ENCODE measurements at regions not wholly inside any gene's neighbourhood (a gene's known extent, or its start where the extent isn't known, plus 50 kb on each side); places are given as distances from the start of the nearest gene placed in this dataset.

DNA sequence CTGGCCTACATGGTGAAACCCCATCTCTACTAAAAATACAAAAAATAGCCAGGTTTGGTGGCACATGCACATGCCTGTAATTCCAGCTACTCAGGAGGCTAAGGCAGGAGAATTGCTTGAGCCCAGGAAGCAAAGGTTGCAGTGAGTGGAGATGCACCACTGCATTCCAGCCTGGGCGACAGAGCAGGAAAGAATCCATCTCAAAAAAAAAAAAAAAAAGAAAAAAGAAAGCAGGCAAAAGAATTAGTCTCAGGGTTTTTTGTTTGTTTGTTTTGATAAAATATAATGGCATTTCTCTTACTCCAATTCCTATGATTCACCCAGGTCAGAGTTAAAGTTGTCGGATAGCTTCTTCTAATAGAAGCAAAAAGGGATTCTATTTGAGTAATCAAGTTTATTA is 67.0 kb upstream of the ATG10 start:
- H3K4me3 Mint-ChIP-seq, result no peak overlapping the region
- Histone ChIP-seq H3K4me2 (no peak overlapping the region), H3K4me3 (no peak overlapping the region), H3K9me2 (ENCODE audit: insufficient read depth) (no peaks in the 10 kb centered on the region), H3K27me3 (ENCODE audit: insufficient read depth) (no peaks in the 10 kb centered on the region), H3K36me3 (ENCODE audit: insufficient read depth) (no peaks in the 10 kb centered on the region), H4K20me1 (replicated peaks; ENCODE audit: insufficient read depth) (no peaks in the 10 kb centered on the region), H3F3A (replicated peaks; ENCODE audit: low read depth) (no peaks in the 10 kb centered on the region), H2AFZ (no peak overlapping the region), H3K79me2 (replicated peaks; ENCODE audit: insufficient read depth) (no peaks in the 10 kb centered on the region), H3K27ac (ENCODE audit: low read depth) (no peak overlapping the region), H3K4me1 (ENCODE audit: insufficient read depth) (peaks cover 10% of the 10 kb centered on the region; the same call in 1 of the 2 replicates)
- peaks cover 11% of the 10 kb centered on the region; the same call in 2 of the 3 replicates for H3K9me3 Mint-ChIP-seq
- peaks cover 2% of the 10 kb centered on the region for H3K27me3 Mint-ChIP-seq (ENCODE audit: insufficient read depth, low read depth, poor library complexity)
- DNase-seq (ENCODE audit: low spot score), result no peak
- TF ChIP-seq EZH2 (IDR thresholded peaks at IDR 0.05; ENCODE audit: low read depth, unreplicated experiment) (no peak), STAT1 (IDR thresholded peaks at IDR 0.05; ENCODE audit: unreplicated experiment) (no peak), ZNF114 (CRISPR knock-in tag; IDR thresholded peaks at IDR 0.05) (no peak), ZNF331 (CRISPR knock-in tag; IDR thresholded peaks at IDR 0.05; ENCODE audit: low read depth) (no peak), EZH2phosphoT487 (IDR thresholded peaks at IDR 0.05; ENCODE audit: unreplicated experiment) (no peak), JUNB (IDR thresholded peaks at IDR 0.05; ENCODE audit: unreplicated experiment) (no peak), POLR2AphosphoS5 (IDR thresholded peaks at IDR 0.05; ENCODE audit: low read depth) (no peak), NANOG (IDR thresholded peaks at IDR 0.05; ENCODE audit: borderline replicate concordance) (no peak), CREB1 (CRISPR knock-in tag; IDR thresholded peaks at IDR 0.05; ENCODE audit: low read depth) (no peak)
- TF ChIP-seq, protein P1, sequence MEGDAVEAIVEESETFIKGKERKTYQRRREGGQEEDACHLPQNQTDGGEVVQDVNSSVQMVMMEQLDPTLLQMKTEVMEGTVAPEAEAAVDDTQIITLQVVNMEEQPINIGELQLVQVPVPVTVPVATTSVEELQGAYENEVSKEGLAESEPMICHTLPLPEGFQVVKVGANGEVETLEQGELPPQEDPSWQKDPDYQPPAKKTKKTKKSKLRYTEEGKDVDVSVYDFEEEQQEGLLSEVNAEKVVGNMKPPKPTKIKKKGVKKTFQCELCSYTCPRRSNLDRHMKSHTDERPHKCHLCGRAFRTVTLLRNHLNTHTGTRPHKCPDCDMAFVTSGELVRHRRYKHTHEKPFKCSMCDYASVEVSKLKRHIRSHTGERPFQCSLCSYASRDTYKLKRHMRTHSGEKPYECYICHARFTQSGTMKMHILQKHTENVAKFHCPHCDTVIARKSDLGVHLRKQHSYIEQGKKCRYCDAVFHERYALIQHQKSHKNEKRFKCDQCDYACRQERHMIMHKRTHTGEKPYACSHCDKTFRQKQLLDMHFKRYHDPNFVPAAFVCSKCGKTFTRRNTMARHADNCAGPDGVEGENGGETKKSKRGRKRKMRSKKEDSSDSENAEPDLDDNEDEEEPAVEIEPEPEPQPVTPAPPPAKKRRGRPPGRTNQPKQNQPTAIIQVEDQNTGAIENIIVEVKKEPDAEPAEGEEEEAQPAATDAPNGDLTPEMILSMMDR (conservative IDR thresholded peaks at IDR 0.05; ENCODE audit: low read depth in 2 of 2), result no peak
- TF ChIP-seq, protein P2, sequence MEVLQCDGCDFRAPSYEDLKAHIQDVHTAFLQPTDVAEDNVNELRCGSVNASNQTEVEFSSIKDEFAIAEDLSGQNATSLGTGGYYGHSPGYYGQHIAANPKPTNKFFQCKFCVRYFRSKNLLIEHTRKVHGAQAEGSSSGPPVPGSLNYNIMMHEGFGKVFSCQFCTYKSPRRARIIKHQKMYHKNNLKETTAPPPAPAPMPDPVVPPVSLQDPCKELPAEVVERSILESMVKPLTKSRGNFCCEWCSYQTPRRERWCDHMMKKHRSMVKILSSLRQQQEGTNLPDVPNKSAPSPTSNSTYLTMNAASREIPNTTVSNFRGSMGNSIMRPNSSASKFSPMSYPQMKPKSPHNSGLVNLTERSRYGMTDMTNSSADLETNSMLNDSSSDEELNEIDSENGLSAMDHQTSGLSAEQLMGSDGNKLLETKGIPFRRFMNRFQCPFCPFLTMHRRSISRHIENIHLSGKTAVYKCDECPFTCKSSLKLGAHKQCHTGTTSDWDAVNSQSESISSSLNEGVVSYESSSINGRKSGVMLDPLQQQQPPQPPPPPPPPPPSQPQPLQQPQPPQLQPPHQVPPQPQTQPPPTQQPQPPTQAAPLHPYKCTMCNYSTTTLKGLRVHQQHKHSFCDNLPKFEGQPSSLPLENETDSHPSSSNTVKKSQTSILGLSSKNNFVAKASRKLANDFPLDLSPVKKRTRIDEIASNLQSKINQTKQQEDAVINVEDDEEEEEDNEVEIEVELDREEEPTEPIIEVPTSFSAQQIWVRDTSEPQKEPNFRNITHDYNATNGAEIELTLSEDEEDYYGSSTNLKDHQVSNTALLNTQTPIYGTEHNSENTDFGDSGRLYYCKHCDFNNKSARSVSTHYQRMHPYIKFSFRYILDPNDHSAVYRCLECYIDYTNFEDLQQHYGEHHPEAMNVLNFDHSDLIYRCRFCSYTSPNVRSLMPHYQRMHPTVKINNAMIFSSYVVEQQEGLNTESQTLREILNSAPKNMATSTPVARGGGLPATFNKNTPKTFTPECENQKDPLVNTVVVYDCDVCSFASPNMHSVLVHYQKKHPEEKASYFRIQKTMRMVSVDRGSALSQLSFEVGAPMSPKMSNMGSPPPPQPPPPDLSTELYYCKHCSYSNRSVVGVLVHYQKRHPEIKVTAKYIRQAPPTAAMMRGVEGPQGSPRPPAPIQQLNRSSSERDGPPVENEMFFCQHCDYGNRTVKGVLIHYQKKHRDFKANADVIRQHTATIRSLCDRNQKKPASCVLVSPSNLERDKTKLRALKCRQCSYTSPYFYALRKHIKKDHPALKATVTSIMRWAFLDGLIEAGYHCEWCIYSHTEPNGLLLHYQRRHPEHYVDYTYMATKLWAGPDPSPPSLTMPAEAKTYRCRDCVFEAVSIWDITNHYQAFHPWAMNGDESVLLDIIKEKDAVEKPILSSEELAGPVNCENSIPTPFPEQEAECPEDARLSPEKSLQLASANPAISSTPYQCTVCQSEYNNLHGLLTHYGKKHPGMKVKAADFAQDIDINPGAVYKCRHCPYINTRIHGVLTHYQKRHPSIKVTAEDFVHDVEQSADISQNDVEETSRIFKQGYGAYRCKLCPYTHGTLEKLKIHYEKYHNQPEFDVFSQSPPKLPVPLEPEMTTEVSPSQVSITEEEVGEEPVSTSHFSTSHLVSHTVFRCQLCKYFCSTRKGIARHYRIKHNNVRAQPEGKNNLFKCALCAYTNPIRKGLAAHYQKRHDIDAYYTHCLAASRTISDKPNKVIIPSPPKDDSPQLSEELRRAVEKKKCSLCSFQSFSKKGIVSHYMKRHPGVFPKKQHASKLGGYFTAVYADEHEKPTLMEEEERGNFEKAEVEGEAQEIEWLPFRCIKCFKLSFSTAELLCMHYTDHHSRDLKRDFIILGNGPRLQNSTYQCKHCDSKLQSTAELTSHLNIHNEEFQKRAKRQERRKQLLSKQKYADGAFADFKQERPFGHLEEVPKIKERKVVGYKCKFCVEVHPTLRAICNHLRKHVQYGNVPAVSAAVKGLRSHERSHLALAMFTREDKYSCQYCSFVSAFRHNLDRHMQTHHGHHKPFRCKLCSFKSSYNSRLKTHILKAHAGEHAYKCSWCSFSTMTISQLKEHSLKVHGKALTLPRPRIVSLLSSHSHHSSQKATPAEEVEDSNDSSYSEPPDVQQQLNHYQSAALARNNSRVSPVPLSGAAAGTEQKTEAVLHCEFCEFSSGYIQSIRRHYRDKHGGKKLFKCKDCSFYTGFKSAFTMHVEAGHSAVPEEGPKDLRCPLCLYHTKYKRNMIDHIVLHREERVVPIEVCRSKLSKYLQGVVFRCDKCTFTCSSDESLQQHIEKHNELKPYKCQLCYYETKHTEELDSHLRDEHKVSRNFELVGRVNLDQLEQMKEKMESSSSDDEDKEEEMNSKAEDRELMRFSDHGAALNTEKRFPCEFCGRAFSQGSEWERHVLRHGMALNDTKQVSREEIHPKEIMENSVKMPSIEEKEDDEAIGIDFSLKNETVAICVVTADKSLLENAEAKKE (CRISPR knock-in tag; IDR thresholded peaks at IDR 0.05), result no peak
- TF ChIP-seq, protein P3, sequence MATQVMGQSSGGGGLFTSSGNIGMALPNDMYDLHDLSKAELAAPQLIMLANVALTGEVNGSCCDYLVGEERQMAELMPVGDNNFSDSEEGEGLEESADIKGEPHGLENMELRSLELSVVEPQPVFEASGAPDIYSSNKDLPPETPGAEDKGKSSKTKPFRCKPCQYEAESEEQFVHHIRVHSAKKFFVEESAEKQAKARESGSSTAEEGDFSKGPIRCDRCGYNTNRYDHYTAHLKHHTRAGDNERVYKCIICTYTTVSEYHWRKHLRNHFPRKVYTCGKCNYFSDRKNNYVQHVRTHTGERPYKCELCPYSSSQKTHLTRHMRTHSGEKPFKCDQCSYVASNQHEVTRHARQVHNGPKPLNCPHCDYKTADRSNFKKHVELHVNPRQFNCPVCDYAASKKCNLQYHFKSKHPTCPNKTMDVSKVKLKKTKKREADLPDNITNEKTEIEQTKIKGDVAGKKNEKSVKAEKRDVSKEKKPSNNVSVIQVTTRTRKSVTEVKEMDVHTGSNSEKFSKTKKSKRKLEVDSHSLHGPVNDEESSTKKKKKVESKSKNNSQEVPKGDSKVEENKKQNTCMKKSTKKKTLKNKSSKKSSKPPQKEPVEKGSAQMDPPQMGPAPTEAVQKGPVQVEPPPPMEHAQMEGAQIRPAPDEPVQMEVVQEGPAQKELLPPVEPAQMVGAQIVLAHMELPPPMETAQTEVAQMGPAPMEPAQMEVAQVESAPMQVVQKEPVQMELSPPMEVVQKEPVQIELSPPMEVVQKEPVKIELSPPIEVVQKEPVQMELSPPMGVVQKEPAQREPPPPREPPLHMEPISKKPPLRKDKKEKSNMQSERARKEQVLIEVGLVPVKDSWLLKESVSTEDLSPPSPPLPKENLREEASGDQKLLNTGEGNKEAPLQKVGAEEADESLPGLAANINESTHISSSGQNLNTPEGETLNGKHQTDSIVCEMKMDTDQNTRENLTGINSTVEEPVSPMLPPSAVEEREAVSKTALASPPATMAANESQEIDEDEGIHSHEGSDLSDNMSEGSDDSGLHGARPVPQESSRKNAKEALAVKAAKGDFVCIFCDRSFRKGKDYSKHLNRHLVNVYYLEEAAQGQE (IDR thresholded peaks at IDR 0.05; ENCODE audit: unreplicated experiment), result no peak
- TF ChIP-seq, protein P4, sequence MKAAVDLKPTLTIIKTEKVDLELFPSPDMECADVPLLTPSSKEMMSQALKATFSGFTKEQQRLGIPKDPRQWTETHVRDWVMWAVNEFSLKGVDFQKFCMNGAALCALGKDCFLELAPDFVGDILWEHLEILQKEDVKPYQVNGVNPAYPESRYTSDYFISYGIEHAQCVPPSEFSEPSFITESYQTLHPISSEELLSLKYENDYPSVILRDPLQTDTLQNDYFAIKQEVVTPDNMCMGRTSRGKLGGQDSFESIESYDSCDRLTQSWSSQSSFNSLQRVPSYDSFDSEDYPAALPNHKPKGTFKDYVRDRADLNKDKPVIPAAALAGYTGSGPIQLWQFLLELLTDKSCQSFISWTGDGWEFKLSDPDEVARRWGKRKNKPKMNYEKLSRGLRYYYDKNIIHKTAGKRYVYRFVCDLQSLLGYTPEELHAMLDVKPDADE (IDR thresholded peaks at IDR 0.05), result no peak
- no peak for ATAC-seq
- peaks cover 25% of the 10 kb centered on the region for H3K4me1 Mint-ChIP-seq
- H3K36me3 Mint-ChIP-seq (ENCODE audit: low read depth), result peaks cover 15% of the 10 kb centered on the region; the same call in 2 of the 3 replicates
- H3K27ac Mint-ChIP-seq, result no peak overlapping the region

All from GM23338 (cell line).